ENCODE measurements at regions not wholly inside any gene's neighbourhood (a gene's known extent, or its start where the extent isn't known, plus 50 kb on each side); places are given as distances from the start of the nearest gene placed in this dataset.

GRCh38 chr5:120159155-120159554 lies 304.9 kb upstream of the PRR16 start:
- no peaks in the 10 kb centered on the region for H3K79me2 ChIP-seq (ENCODE audit: insufficient read depth)
- CTCF ChIA-PET: interaction anchor here (0.9 kb wide), 1 partner anchor 525 kb away, joined by 3 read pairs; no protein-coding TSS in a partner anchor
- no peaks in the 10 kb centered on the region; a peak in 1 of 4 replicates for H3K4me1 ChIP-seq (ENCODE audit: control insufficient read depth in 1 of 2, insufficient read depth in 2 of 2, low read depth in 1 of 2, low read length in 1 of 2)
- no peak overlapping the region for H3K4me2 ChIP-seq
- H3K4me3 ChIP-seq (ENCODE audit: low read depth in 2 of 2, low read length in 1 of 2): no peak overlapping the region
- no peaks in the 10 kb centered on the region for H3K27me3 ChIP-seq (ENCODE audit: insufficient read depth)
- no peaks in the 10 kb centered on the region for H3K9me2 ChIP-seq
- no peak overlapping the region for H3K27ac ChIP-seq (ENCODE audit: low read depth in 2 of 2, low read length in 1 of 2)
- DNase-seq: no peak
- H4K20me1 ChIP-seq (ENCODE audit: insufficient read depth): no peaks in the 10 kb centered on the region
- WGBS (ENCODE audit: low lambda C conversion rate): 94% methylated on average over 3 of the region's 3 CpGs
- no peaks in the 10 kb centered on the region for H3K36me3 ChIP-seq (replicated peaks in 1 of 2; ENCODE audit: control insufficient read depth in 1 of 2, insufficient read depth in 2 of 2, low read length in 1 of 2)
- no peaks in the 10 kb centered on the region for H3K9me3 ChIP-seq
- no peak overlapping the region for H2AFZ ChIP-seq (ENCODE audit: low read depth)
- TF ChIP-seq CTCF (IDR thresholded peaks at IDR 0.05) (no peak), NFIC (IDR thresholded peaks at IDR 0.05; ENCODE audit: borderline replicate concordance) (no peak), GATA2 (CRISPR knock-in tag; IDR thresholded peaks at IDR 0.05) (no peak), ZBTB33 (IDR thresholded peaks at IDR 0.05; ENCODE audit: borderline replicate concordance, low read depth) (no peak), JUND (IDR thresholded peaks at IDR 0.05) (no peak), MXI1 (IDR thresholded peaks at IDR 0.05; ENCODE audit: low read depth, low read length) (no peak), RCOR1 (IDR thresholded peaks at IDR 0.05; ENCODE audit: low read length) (no peak), SMC3 (IDR thresholded peaks at IDR 0.05; ENCODE audit: low read depth, low read length) (no peak), RAD21 (IDR thresholded peaks at IDR 0.05; ENCODE audit: low read length) (no peak)
- TF ChIP-seq, protein P1, sequence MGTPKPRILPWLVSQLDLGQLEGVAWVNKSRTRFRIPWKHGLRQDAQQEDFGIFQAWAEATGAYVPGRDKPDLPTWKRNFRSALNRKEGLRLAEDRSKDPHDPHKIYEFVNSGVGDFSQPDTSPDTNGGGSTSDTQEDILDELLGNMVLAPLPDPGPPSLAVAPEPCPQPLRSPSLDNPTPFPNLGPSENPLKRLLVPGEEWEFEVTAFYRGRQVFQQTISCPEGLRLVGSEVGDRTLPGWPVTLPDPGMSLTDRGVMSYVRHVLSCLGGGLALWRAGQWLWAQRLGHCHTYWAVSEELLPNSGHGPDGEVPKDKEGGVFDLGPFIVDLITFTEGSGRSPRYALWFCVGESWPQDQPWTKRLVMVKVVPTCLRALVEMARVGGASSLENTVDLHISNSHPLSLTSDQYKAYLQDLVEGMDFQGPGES (IDR thresholded peaks at IDR 0.05; ENCODE audit: low read depth, low read length): no peak
- H3F3A ChIP-seq (replicated peaks; ENCODE audit: insufficient read depth): no peaks in the 10 kb centered on the region
- POLR2A ChIA-PET: no interaction called here
- H3K9ac ChIP-seq: no peak overlapping the region

DNA sequence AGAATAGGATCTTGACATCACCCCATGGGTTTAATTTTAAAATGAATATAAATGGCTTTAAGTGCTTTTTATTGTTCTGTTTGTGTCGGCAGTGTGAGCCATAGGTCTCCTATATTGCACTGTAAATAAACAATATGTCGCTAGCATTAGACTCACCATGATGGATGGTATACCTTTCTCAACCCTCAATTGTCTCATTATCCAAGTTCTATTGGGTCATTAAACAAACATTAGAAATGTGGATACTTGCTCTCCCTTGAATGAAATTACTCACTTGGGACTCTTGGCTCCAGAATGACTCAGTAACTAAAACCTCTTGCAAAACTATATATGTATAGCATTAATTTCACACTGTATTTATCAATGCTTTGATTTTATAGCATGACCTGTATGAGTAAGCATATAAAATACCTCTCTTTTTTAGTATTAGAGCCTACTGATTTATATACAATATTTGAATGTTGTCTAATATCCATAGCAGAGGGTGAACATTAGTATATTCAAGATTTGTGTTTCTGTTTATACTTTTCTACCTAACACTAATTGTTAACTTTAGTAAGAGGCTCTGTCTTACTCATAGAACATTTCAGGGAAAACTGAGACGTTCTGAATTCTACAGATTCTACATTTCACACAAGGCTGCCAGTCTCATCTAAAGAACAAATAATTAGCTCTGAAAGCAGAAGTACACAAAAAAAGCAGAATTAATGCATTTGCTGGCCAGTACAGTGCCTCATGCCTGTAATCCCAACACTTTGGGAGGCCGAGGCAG lies 303.8 kb upstream of the PRR16 start:
- H3K79me2 ChIP-seq (ENCODE audit: insufficient read depth): no peaks in the 10 kb centered on the region
- ChIA-PET CTCF (no interaction called here), POLR2A (no interaction called here)
- H3K4me1 ChIP-seq (ENCODE audit: control insufficient read depth in 1 of 2, insufficient read depth in 2 of 2, low read depth in 1 of 2, low read length in 1 of 2): no peaks in the 10 kb centered on the region; a peak in 1 of 4 replicates
- H3K4me3 ChIP-seq (ENCODE audit: low read depth in 2 of 2, low read length in 1 of 2): no peak overlapping the region
- no peaks in the 10 kb centered on the region for H3K9me3 ChIP-seq
- no peak overlapping the region for H3K9ac ChIP-seq
- WGBS (ENCODE audit: low lambda C conversion rate): 72% methylated on average over 4 of the region's 4 CpGs
- DNase-seq: no peak
- H2AFZ ChIP-seq (ENCODE audit: low read depth): no peak overlapping the region
- H3K4me2 ChIP-seq: no peak overlapping the region
- H3K36me3 ChIP-seq (replicated peaks in 1 of 2; ENCODE audit: control insufficient read depth in 1 of 2, insufficient read depth in 2 of 2, low read length in 1 of 2): no peaks in the 10 kb centered on the region
- H3K9me2 ChIP-seq: no peaks in the 10 kb centered on the region
- H3K27ac ChIP-seq (ENCODE audit: low read depth in 2 of 2, low read length in 1 of 2): 0 out of 4 replicates have a peak overlapping the region, but pooled peaks of 1 of the 2 experiments have one; percentile 20
- no peaks in the 10 kb centered on the region for H4K20me1 ChIP-seq (ENCODE audit: insufficient read depth)
- H3F3A ChIP-seq (replicated peaks; ENCODE audit: insufficient read depth): no peaks in the 10 kb centered on the region
- H3K27me3 ChIP-seq (ENCODE audit: insufficient read depth): no peaks in the 10 kb centered on the region
- TF ChIP-seq ZBTB33 (IDR thresholded peaks at IDR 0.05; ENCODE audit: borderline replicate concordance, low read depth) (no peak), FOSL2 (IDR thresholded peaks at IDR 0.05; ENCODE audit: borderline replicate concordance, low read depth) (no peak), NRF1 (IDR thresholded peaks at IDR 0.05; ENCODE audit: low read depth, low read length) (no peak), TAF1 (IDR thresholded peaks at IDR 0.05; ENCODE audit: borderline replicate concordance, low read depth, low read length) (no peak)
- TF ChIP-seq, protein P1 (IDR thresholded peaks at IDR 0.05; ENCODE audit: low read depth, low read length): no peak
